ENCODE measurements at regions not wholly inside any gene's neighbourhood (a gene's known extent, or its start where the extent isn't known, plus 50 kb on each side); places are given as distances from the start of the nearest gene placed in this dataset.

DNA sequence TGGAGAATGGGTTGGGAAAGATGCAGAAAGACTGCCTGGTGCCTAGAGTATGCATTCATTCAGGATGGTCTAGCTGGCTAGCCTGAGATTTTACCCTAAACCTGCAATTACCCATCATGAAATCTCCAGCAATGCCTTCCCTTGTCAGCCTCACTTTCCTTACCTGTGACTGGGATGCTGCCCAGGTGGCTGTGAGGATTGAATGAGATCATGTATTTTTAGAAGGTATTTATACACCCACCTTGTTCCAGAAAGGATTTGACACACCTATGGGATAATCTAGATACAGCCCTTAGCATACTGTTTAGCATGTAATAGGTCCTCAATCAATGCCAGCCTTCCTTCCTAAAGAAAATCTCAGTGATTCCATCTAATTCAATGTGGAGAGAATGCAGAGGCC lies 561.4 kb downstream of the CDK5RAP2 start:
- intact Hi-C loops (cut with DNase I), result no loop called here
- no peaks in the 10 kb centered on the region for H3K36me3 ChIP-seq (ENCODE audit: control insufficient read depth in 1 of 2, insufficient read depth in 2 of 2, low read length in 1 of 2)
- no peak overlapping the region for H3K27ac ChIP-seq (ENCODE audit: low read depth in 1 of 2, low read length in 2 of 2)
- no peaks in the 10 kb centered on the region for H3K27me3 ChIP-seq (ENCODE audit: control insufficient read depth in 1 of 2, insufficient read depth in 2 of 2, low read length in 1 of 2)
- no peak overlapping the region for H3K4me3 ChIP-seq (ENCODE audit: low read length in 2 of 2)
- no peak for DNase-seq
- ATAC-seq (ENCODE audit: low FRiP score), result no peak
- no peaks in the 10 kb centered on the region for H3K4me1 ChIP-seq (ENCODE audit: control insufficient read depth in 1 of 2, insufficient read depth in 2 of 2, low read length in 2 of 2)
- H3K9me3 ChIP-seq (ENCODE audit: control insufficient read depth, low read length), result no peaks in the 10 kb centered on the region

DNA sequence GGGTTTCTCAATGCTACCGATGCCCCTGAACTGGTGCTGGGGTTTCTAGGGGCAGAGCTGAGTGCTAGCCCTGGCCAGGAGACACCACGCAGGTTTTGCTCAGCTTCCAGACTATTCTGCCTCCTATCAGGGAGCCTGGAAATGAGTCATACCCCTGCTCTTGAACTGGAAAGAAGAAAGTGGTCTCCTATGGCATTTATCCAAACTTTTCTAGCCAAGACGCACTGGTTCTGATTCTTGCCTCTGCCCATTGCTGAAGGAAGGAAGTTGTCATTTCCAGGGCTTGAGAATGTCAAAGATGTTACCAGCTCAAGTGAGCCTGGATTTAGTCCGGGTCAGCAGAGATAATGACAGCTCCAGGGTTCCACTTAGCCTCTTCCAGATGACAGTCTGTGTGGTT lies 561.9 kb downstream of the CDK5RAP2 start:
- H3K4me1 ChIP-seq (ENCODE audit: control insufficient read depth in 1 of 2, insufficient read depth in 2 of 2, low read length in 2 of 2), result no peaks in the 10 kb centered on the region
- no peak overlapping the region for H3K4me3 ChIP-seq (ENCODE audit: low read length in 2 of 2)
- intact Hi-C loops (cut with DNase I), result no loop called here
- WGBS, 2 donors, result 53 to 63% methylated on average over 4 of the region's 4 CpGs
- ATAC-seq (ENCODE audit: low FRiP score), result no peak
- no peak for DNase-seq
- H3K9me3 ChIP-seq (ENCODE audit: control insufficient read depth, low read length), result no peaks in the 10 kb centered on the region
- H3K27me3 ChIP-seq (ENCODE audit: control insufficient read depth in 1 of 2, insufficient read depth in 2 of 2, low read length in 1 of 2), result no peaks in the 10 kb centered on the region
- H3K36me3 ChIP-seq (ENCODE audit: control insufficient read depth in 1 of 2, insufficient read depth in 2 of 2, low read length in 1 of 2), result no peaks in the 10 kb centered on the region
- no peak overlapping the region for H3K27ac ChIP-seq (ENCODE audit: low read depth in 1 of 2, low read length in 2 of 2)

DNA sequence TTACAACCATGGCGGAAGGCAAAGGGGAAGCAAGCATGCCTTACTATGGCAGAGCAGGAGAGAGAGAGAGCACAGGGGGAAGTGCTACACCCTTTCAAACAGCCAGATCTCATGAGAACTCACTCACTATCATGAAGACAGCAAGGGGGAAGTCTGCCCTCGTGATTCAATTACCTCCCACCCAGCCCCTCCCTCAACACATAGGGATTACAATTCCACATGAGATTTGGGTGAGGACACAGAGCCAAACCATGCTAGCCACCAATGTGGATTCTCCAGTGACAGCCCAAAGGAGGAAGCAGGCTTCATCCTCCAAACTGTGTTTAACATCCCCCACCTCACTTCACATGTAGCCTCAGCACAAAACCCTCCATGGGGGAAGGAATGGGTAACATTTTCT lies 563.7 kb downstream of the CDK5RAP2 start:
- Histone ChIP-seq H3K27me3 (ENCODE audit: control insufficient read depth in 1 of 2, insufficient read depth in 2 of 2, low read length in 1 of 2) (no peaks in the 10 kb centered on the region), H3K4me3 (ENCODE audit: low read length in 2 of 2) (no peak overlapping the region), H3K4me1 (ENCODE audit: control insufficient read depth in 1 of 2, insufficient read depth in 2 of 2, low read length in 2 of 2) (no peaks in the 10 kb centered on the region), H3K36me3 (ENCODE audit: control insufficient read depth in 1 of 2, insufficient read depth in 2 of 2, low read length in 1 of 2) (no peaks in the 10 kb centered on the region), H3K9me3 (ENCODE audit: control insufficient read depth, low read length) (no peaks in the 10 kb centered on the region), H3K27ac (ENCODE audit: low read depth in 1 of 2, low read length in 2 of 2) (no peak overlapping the region)
- intact Hi-C loops (cut with DNase I), result no loop called here
- WGBS, 2 donors, result 53 to 55% methylated on average over 2 of the region's 2 CpGs
- no peak for ATAC-seq (ENCODE audit: low FRiP score)
- DNase-seq, result no peak

DNA sequence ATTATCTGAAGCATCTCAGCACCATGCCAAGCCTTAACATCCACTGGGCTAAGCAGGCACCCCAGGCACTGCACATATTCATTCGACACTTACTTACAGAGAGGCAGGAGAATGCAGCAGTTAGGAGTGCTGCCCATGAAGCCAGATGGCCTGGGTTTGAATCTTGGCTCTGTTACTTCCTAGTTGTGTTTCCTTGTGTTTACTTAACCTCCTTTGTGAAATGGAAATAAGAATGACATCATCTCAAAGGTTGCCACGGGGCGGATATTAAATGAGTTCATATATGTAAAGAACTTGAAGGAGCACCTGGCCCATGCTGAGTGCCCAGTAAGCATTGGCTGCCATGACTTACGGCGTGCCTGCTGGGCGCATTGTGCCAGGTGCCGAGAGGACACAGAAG lies 565.2 kb downstream of the CDK5RAP2 start:
- no peaks in the 10 kb centered on the region for H3K27me3 ChIP-seq (ENCODE audit: control insufficient read depth in 1 of 2, insufficient read depth in 2 of 2, low read length in 1 of 2)
- H3K4me1 ChIP-seq (ENCODE audit: control insufficient read depth in 1 of 2, insufficient read depth in 2 of 2, low read length in 2 of 2), result no peaks in the 10 kb centered on the region
- H3K4me3 ChIP-seq (ENCODE audit: low read length in 2 of 2), result no peak overlapping the region
- H3K36me3 ChIP-seq (ENCODE audit: control insufficient read depth in 1 of 2, insufficient read depth in 2 of 2, low read length in 1 of 2), result no peaks in the 10 kb centered on the region
- ATAC-seq (ENCODE audit: low FRiP score) (no peak), DNase-seq (no peak)
- no peaks in the 10 kb centered on the region for H3K9me3 ChIP-seq (ENCODE audit: control insufficient read depth, low read length)
- intact Hi-C loops (cut with DNase I), result no loop called here
- WGBS, 2 donors, result 84 to 85% methylated on average over 7 of the region's 7 CpGs
- H3K27ac ChIP-seq (ENCODE audit: low read depth in 1 of 2, low read length in 2 of 2), result no peak overlapping the region

DNA sequence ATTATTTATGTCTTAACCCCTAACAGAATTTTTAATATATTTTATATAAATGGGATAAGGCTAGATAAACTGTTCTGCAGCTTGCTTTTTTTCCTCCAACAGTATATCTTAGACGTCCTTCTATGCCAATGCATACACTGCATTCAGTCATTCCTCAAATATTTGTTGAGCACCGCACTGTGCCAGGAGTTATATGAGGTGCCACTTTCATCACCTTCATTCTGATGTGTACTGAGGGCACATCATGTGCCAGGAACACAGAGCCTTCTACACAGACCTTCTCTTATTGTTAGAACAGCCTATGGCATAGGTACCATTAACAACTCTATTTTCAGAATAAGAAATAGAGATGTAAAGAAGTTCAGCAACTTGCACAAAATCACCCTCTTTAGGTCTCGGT lies 570.1 kb downstream of the CDK5RAP2 start:
- Histone ChIP-seq H3K4me1 (ENCODE audit: control insufficient read depth in 1 of 2, insufficient read depth in 2 of 2, low read length in 2 of 2) (no peaks in the 10 kb centered on the region), H3K27ac (ENCODE audit: low read depth in 1 of 2, low read length in 2 of 2) (no peak overlapping the region), H3K9me3 (ENCODE audit: control insufficient read depth, low read length) (no peaks in the 10 kb centered on the region), H3K4me3 (ENCODE audit: low read length in 2 of 2) (no peak overlapping the region), H3K27me3 (ENCODE audit: control insufficient read depth in 1 of 2, insufficient read depth in 2 of 2, low read length in 1 of 2) (no peaks in the 10 kb centered on the region), H3K36me3 (ENCODE audit: control insufficient read depth in 1 of 2, insufficient read depth in 2 of 2, low read length in 1 of 2) (no peaks in the 10 kb centered on the region)
- 15 to 27% methylated on average over 3 of the region's 3 CpGs for WGBS, 2 donors
- intact Hi-C loops (cut with DNase I), result no loop called here
- ATAC-seq (ENCODE audit: low FRiP score), result no peak
- DNase-seq, result no peak

- Histone ChIP-seq H3K36me3 (ENCODE audit: control insufficient read depth in 1 of 2, insufficient read depth in 2 of 2, low read length in 1 of 2) (no peaks in the 10 kb centered on the region), H3K27ac (ENCODE audit: low read depth in 1 of 2, low read length in 2 of 2) (no peak overlapping the region), H3K9me3 (ENCODE audit: control insufficient read depth, low read length) (no peaks in the 10 kb centered on the region), H3K4me3 (ENCODE audit: low read length in 2 of 2) (no peak overlapping the region), H3K27me3 (ENCODE audit: control insufficient read depth in 1 of 2, insufficient read depth in 2 of 2, low read length in 1 of 2) (no peaks in the 10 kb centered on the region), H3K4me1 (ENCODE audit: control insufficient read depth in 1 of 2, insufficient read depth in 2 of 2, low read length in 2 of 2) (no peaks in the 10 kb centered on the region)
- intact Hi-C loops (cut with DNase I), result no loop called here
- DNase-seq (no peak), ATAC-seq (ENCODE audit: low FRiP score) (no peak)
- 54 to 59% methylated on average over 7 of the region's 7 CpGs for WGBS, 2 donors
Observed at GRCh38 chr9:120001536-120001935, 578.4 kb downstream of the CDK5RAP2 start.

GRCh38 chr9:119998614-119999013 lies 581.4 kb downstream of the CDK5RAP2 start:
- H3K27ac ChIP-seq (ENCODE audit: low read depth in 1 of 2, low read length in 2 of 2), result no peak overlapping the region
- H3K4me3 ChIP-seq (ENCODE audit: low read length in 2 of 2), result no peak overlapping the region
- no peaks in the 10 kb centered on the region for H3K27me3 ChIP-seq (ENCODE audit: control insufficient read depth in 1 of 2, insufficient read depth in 2 of 2, low read length in 1 of 2)
- H3K36me3 ChIP-seq (ENCODE audit: control insufficient read depth in 1 of 2, insufficient read depth in 2 of 2, low read length in 1 of 2), result no peaks in the 10 kb centered on the region
- WGBS, 2 donors, result 29 to 38% methylated on average over 2 of the region's 2 CpGs
- H3K4me1 ChIP-seq (ENCODE audit: control insufficient read depth in 1 of 2, insufficient read depth in 2 of 2, low read length in 2 of 2), result no peaks in the 10 kb centered on the region
- intact Hi-C loops (cut with DNase I), result no loop called here
- DNase-seq (no peak), ATAC-seq (ENCODE audit: low FRiP score) (no peak)
- H3K9me3 ChIP-seq (ENCODE audit: control insufficient read depth, low read length), result no peaks in the 10 kb centered on the region

GRCh38 chr9:119991797-119992196 lies 588.2 kb downstream of the CDK5RAP2 start:
- H3K9me3 ChIP-seq (ENCODE audit: control insufficient read depth, low read length), result no peaks in the 10 kb centered on the region
- H3K36me3 ChIP-seq (ENCODE audit: control insufficient read depth in 1 of 2, insufficient read depth in 2 of 2, low read length in 1 of 2), result no peaks in the 10 kb centered on the region
- no peaks in the 10 kb centered on the region for H3K4me1 ChIP-seq (ENCODE audit: control insufficient read depth in 1 of 2, insufficient read depth in 2 of 2, low read length in 2 of 2)
- no peak overlapping the region for H3K4me3 ChIP-seq (ENCODE audit: low read length in 2 of 2)
- no peak overlapping the region for H3K27ac ChIP-seq (ENCODE audit: low read depth in 1 of 2, low read length in 2 of 2)
- H3K27me3 ChIP-seq (ENCODE audit: control insufficient read depth in 1 of 2, insufficient read depth in 2 of 2, low read length in 1 of 2), result no peaks in the 10 kb centered on the region
- DNase-seq, result no peak
- 75 to 76% methylated on average over 4 of the region's 4 CpGs for WGBS, 2 donors
- no peak for ATAC-seq (ENCODE audit: low FRiP score)
- intact Hi-C loops (cut with DNase I), result no loop called here

GRCh38 chr9:119986713-119987112 lies 593.3 kb downstream of the CDK5RAP2 start:
- Histone ChIP-seq H3K27ac (ENCODE audit: low read depth in 1 of 2, low read length in 2 of 2) (no peak overlapping the region), H3K4me3 (ENCODE audit: low read length in 2 of 2) (no peak overlapping the region), H3K36me3 (ENCODE audit: control insufficient read depth in 1 of 2, insufficient read depth in 2 of 2, low read length in 1 of 2) (no peaks in the 10 kb centered on the region), H3K27me3 (ENCODE audit: control insufficient read depth in 1 of 2, insufficient read depth in 2 of 2, low read length in 1 of 2) (peaks cover 0 to 2% of the 10 kb centered on the region in 2 donors), H3K9me3 (ENCODE audit: control insufficient read depth, low read length) (peaks cover 2% of the 10 kb centered on the region), H3K4me1 (ENCODE audit: control insufficient read depth in 1 of 2, insufficient read depth in 2 of 2, low read length in 2 of 2) (no peaks in the 10 kb centered on the region)
- ATAC-seq (ENCODE audit: low FRiP score), result no peak
- 72 to 82% methylated on average over 11 of the region's 11 CpGs for WGBS, 2 donors
- DNase-seq, result no peak
- intact Hi-C loops (cut with DNase I), result no loop called here
